ENCODE measurements at regions not wholly inside any gene's neighbourhood (a gene's known extent, or its start where the extent isn't known, plus 50 kb on each side); places are given as distances from the start of the nearest gene placed in this dataset.
A peak's percentile ranks its signal among the peaks of the same experiment; 100 is the strongest.

DNA sequence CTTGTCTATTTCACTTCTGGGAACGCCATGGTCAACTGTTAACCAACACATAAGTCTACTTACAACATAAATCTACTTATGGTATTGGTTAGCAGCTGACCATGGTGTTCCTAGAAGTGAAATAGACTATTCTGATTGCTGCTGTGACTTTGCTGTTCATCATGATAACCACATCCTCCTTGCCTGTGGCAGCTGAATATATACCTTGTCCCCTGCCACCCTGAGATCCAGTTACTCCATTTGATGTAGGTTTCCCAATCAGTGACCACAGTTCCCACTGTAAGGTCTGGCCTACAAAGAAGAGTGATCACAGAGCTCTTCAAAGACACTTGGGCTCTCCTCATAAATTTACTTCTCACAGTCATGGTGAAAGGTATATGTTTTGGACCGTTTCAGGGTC, 66.8 kb upstream of the ALDH1A3 start:
- DNase-seq (ENCODE audit: low read depth in 1 of 2, low spot score in 1 of 2), result no peak
- in situ Hi-C loops (cut with HindIII; ENCODE audit: low pct_unique_long_range_greater_than_20kb, low sequenced_read_pairs), result no loop called here
- no peak for TF ChIP-seq JUND (IDR thresholded peaks at IDR 0.05; ENCODE audit: low read depth)

DNA sequence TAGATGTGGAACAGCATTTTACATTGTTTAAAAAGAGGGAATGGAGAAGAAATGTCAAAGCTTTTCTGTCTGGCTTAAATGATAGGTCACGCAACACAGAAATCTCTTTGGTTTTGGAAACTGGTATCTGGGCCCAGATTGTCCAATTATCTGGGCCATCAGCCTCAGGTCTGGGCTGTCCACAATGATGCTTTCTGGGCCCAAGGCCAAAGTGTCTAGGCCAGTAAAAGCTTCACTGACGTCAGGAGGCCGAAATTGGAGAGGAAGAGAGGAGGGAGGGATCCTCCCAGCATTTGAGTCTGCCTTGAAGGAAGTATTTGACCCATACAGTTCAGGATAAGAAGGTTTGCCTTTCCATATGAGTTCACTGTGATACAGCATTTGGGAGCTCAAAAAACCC, 60.7 kb upstream of the ALDH1A3 start:
- in situ Hi-C loops (cut with HindIII; ENCODE audit: low pct_unique_long_range_greater_than_20kb, low sequenced_read_pairs), result no loop called here
- no peak for TF ChIP-seq JUND (IDR thresholded peaks at IDR 0.05; ENCODE audit: low read depth)
- DNase-seq (ENCODE audit: low read depth in 1 of 2, low spot score in 1 of 2), result peak in 1 of 2 experiments; percentile 36

DNA sequence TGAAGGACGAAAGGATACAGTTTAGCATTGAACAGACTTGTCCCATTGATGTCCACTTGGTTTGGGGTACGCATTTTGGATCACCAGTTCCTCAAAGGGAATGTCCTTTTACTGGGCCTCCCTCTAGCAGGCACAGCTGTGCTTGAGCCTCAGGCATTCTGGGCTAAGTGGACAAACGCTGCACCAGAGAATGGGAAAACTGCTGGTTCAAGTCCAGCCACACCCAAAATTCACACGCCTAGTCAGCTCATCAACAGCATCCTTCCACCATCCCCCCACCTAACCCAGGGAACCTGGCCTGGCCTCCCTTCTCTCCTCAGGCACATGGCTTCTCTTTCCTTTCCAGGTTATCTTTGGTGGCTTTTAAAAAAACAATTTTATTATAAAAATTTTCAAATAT, 59.1 kb upstream of the ALDH1A3 start:
- no peak for TF ChIP-seq JUND (IDR thresholded peaks at IDR 0.05; ENCODE audit: low read depth)
- DNase-seq (ENCODE audit: low read depth in 1 of 2, low spot score in 1 of 2), result no peak
- in situ Hi-C loops (cut with HindIII; ENCODE audit: low pct_unique_long_range_greater_than_20kb, low sequenced_read_pairs), result no loop called here

DNA sequence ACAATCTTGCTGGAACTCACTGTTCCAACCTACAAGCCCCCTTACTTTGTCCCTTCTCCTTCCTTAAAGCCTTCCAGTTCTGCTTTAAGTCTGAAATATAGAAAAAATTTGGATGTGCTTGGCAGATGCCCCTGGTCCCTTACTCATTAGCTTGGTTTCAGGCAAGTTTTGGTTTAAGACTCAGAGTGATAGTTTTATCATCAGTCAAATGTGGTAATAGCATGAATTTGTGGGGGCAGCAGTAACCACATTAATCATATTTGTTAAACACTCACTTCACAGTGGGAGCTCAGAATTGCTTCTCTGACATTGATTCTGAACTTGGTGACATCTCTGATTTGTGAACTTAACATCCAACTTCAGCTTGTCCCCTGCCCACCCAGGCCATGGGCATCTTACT, 58.3 kb upstream of the ALDH1A3 start:
- no peak for DNase-seq (ENCODE audit: low read depth in 1 of 2, low spot score in 1 of 2)
- in situ Hi-C loops (cut with HindIII; ENCODE audit: low pct_unique_long_range_greater_than_20kb, low sequenced_read_pairs), result no loop called here
- TF ChIP-seq JUND (IDR thresholded peaks at IDR 0.05; ENCODE audit: low read depth), result no peak

DNA sequence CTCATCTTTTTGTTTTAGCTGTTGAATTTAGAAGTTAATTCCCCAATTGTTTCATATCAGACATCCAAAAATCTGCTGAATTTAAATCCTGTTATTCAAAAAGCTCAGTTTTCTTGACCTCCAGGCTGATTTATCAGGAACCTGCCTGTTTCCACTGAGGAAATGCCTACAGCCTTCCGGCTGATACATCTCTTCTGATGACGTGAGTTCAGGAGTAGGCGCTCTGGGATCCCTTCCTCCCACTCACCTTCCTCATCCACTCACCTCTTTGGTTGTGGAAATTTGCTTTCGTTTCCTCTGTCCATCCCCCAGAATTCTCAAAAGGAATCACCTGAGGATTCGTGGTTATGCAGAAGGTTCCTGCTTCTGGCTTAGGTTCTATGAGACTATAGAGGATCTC, 55.4 kb upstream of the ALDH1A3 start:
- no peak for DNase-seq (ENCODE audit: low read depth in 1 of 2, low spot score in 1 of 2)
- TF ChIP-seq JUND (IDR thresholded peaks at IDR 0.05; ENCODE audit: low read depth), result no peak
- in situ Hi-C loops (cut with HindIII; ENCODE audit: low pct_unique_long_range_greater_than_20kb, low sequenced_read_pairs), result no loop called here

DNA sequence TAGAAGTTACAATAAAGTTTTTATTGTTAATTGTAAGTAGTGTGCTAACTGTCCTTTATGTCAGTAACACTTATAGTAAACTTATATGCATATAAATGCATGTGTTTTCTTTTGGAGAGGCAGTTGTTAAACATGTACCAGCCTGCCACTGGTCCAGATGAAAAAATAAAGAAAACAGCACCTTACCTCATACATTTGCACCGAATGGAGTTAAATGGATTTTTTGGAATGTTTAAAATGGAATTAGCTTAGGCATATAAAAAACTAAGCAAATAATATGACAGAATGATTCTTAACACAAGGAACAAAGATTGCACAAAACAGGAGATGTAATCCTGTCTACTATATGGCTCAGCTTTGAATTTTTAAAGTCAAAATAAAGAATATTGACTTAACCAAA, 50.2 kb upstream of the ALDH1A3 start:
- peak; percentile 15 to 37 for DNase-seq (ENCODE audit: low read depth in 1 of 2, low spot score in 1 of 2)
- TF ChIP-seq JUND (IDR thresholded peaks at IDR 0.05; ENCODE audit: low read depth), result no peak; the same call in 1 of the 2 replicates
- in situ Hi-C loops (cut with HindIII; ENCODE audit: low pct_unique_long_range_greater_than_20kb, low sequenced_read_pairs), result no loop called here

Data from T47D (cell line).